HT1080 (cell line): ENCODE measurements at regions not wholly inside any gene's neighbourhood (a gene's known extent, or its start where the extent isn't known, plus 50 kb on each side); places are given as distances from the start of the nearest gene placed in this dataset.

Experiments
- DNase-seq: peaks from one replicate; pipeline ENCODE4 v3.0.0-alpha.2; 2015; ENCODE audit warnings: low read depth

GRCh38 chr18:39952816-39953215 is 2002.2 kb upstream of the PIK3C3 start:
- no peak for DNase-seq

GRCh38 chr18:39951142-39951720 is 2003.8 kb upstream of the PIK3C3 start:
- DNase-seq = peak; percentile 37

GRCh38 chr18:39946623-39947061 is 2008.4 kb upstream of the PIK3C3 start:
- peak; percentile 78 for DNase-seq

GRCh38 chr18:39945076-39945475 is 2010.0 kb upstream of the PIK3C3 start:
- no peak for DNase-seq

- no peak for DNase-seq
These were observed 2012.3 kb upstream of the PIK3C3 start for GRCh38 chr18:39942702-39943101.

GRCh38 chr18:39938676-39939608 is 2016.1 kb upstream of the PIK3C3 start:
- DNase-seq = no peak

GRCh38 chr18:39935598-39935997 is 2019.4 kb upstream of the PIK3C3 start:
- DNase-seq = peak; percentile 3

GRCh38 chr18:39918847-39919246 is 2036.2 kb upstream of the PIK3C3 start:
- DNase-seq = no peak

GRCh38 chr18:39913672-39914366 is 2041.2 kb upstream of the PIK3C3 start:
- DNase-seq = no peak

GRCh38 chr18:39911716-39912115 is 2043.3 kb upstream of the PIK3C3 start:
- DNase-seq = no peak

GRCh38 chr18:39909706-39910105 is 2045.3 kb upstream of the PIK3C3 start:
- DNase-seq = no peak

- no peak for DNase-seq
These were observed 2068.9 kb upstream of the PIK3C3 start for GRCh38 chr18:39886136-39886535.

GRCh38 chr18:39872651-39873050 is 2082.4 kb upstream of the PIK3C3 start:
- DNase-seq = no peak

- DNase-seq = peak; percentile 7
These were observed 2083.1 kb upstream of the PIK3C3 start for GRCh38 chr18:39871961-39872360.

- DNase-seq = peak; percentile 30
These were observed 2084.4 kb upstream of the PIK3C3 start for GRCh38 chr18:39870591-39870990.

GRCh38 chr18:39863916-39864315 is 2091.1 kb upstream of the PIK3C3 start:
- DNase-seq = no peak

- peak; percentile 58 for DNase-seq
These were observed 2092.7 kb upstream of the PIK3C3 start for GRCh38 chr18:39862341-39862740.

- DNase-seq = peak; percentile 77
These were observed 2100.7 kb upstream of the PIK3C3 start for GRCh38 chr18:39854291-39854690.

- no peak for DNase-seq
These were observed 2108.8 kb upstream of the PIK3C3 start for GRCh38 chr18:39846265-39846664.

GRCh38 chr18:39845631-39846030 is 2109.4 kb upstream of the PIK3C3 start:
- DNase-seq = no peak

GRCh38 chr18:39845106-39845505 is 2109.9 kb upstream of the PIK3C3 start:
- no peak for DNase-seq

- no peak for DNase-seq
These were observed 2111.5 kb upstream of the PIK3C3 start for GRCh38 chr18:39843546-39843945.
